DND-41 (cell line): ENCODE measurements at regions not wholly inside any gene's neighbourhood (a gene's known extent, or its start where the extent isn't known, plus 50 kb on each side); places are given as distances from the start of the nearest gene placed in this dataset.

Experiments
- CTCF ChIP-seq: IDR thresholded peaks from 2 replicates; pipeline ENCODE4 v1.5.1; 2012; ENCODE audit warnings: borderline replicate concordance, low read length, moderate library complexity, mild to moderate bottlenecking; ENCODE audit not compliant: poor library complexity, severe bottlenecking; ENCODE audit errors: extremely low read depth
- EZH2 ChIP-seq: IDR thresholded peaks from 3 replicates; pipeline ENCODE4 v1.6.1; 2012; ENCODE audit warnings: borderline replicate concordance, low read depth, mild to moderate bottlenecking, moderate library complexity, low read length, inconsistent platforms; ENCODE audit not compliant: severe bottlenecking

- TF ChIP-seq CTCF (no peak), EZH2 (no peak)
These were observed 295.0 kb downstream of the CAAP1 start for GRCh38 chr9:26597542-26598149.
